GM21825 (cell line): ENCODE measurements at regions not wholly inside any gene's neighbourhood (a gene's known extent, or its start where the extent isn't known, plus 50 kb on each side); places are given as distances from the start of the nearest gene placed in this dataset.

ENCODE experiments used
- ATAC-seq: cut with Tn5 transposase; IDR thresholded peaks from one replicate; pipeline ENCODE4 v1.9.1; 2021; ENCODE audit warnings: mild to moderate bottlenecking, moderate library complexity; ENCODE audit not compliant: unreplicated experiment

DNA sequence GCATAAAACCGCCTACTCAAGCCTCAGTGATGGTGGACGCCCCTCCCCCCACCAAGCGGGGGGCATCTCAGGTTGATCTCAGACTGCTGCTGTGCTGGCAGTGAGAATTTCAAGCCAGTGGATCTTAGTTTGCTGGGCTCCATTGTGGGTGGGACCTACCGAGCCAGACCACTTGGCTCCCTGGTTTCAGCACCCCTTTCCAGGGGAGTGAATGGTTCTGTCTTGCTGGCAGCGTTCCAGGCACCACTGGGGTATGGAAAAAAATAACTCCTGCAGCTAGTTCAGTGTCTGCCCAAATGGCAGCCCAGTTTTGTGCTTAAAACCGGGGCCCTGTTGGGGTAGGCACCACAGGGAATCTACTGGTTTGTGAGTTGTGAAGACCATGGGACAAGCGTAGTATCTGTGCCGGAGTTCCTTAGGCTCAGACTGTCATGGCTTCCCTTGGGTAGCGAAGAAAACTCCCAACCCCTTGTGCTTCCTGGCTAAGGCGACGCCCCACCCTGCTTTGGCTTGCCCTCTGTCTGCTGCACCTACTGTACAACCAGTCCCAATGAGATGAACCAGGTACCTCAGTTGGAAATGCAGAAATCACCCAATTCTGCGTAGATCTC lies 1334.5 kb upstream of the ADGRB3 start:
- ATAC-seq = no peak

DNA sequence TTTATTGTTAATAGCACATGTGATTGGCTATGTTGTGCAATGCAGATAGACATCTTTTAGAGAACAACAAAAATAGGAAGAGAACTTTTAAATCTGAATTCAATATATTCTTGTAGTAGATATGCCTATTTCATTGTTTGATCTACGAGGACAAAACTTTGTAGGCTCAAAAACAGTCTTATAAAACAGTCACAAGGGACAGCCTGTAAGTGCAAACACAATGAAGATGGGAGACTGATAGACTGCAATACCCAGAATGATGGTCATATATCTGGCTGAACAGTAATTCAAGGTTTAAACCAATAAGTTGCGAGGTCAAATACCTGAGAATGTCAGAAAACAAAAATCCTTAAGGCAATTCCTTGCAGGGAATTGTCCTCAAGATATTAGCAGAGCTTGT lies 1342.9 kb upstream of the ADGRB3 start:
- no peak for ATAC-seq

DNA sequence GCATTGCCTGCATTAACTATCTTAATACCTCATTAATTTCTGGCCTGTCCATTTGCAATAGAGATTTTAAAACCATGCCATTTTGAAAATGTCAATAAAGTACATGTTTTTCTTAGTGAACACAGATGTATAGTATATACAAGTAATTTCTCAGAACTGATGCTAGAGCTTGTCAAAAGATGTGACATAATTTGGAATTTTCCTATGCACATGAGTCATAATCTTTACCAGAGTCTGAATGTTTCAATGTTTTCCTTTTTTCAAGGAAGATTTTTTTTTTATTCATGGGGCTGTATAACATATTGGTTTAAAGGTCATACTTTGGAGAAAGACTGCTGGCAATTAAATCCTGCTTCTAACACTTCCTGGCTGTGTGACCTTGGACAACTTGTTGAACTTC lies 1347.5 kb upstream of the ADGRB3 start:
- ATAC-seq = no peak

DNA sequence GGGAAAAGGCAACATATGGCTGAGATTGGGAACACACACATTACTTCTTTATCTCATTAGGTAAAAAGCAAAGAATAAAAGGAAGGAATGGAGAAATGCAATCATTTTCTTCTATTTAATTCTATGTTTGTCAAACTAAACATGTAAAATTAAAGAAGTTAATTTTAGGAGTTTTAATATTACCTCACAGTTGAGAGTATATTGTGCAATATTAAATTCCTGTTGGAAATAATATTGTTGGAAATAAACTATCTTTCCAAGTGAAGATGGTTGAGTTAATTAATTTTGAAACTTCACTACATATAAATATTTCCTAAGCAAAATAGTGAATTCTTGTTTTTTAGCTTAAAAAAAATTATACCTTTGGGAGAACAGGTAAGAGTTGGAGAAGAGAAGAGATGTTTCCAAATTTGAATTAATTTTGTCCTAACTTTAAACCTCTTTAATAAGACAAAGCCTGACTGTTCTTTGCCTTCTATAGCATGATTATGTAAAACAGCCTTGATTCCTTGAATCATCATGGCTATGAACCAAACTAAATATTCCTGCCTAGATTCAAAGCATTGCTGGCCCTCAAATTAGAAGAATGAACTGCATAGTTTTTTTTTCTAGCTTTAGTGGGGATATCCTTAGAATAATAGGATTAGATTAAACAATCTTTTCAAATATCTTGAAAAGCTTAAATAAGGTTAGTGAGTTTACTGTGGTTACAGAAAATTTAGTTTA lies 1349.1 kb upstream of the ADGRB3 start:
- no peak for ATAC-seq

DNA sequence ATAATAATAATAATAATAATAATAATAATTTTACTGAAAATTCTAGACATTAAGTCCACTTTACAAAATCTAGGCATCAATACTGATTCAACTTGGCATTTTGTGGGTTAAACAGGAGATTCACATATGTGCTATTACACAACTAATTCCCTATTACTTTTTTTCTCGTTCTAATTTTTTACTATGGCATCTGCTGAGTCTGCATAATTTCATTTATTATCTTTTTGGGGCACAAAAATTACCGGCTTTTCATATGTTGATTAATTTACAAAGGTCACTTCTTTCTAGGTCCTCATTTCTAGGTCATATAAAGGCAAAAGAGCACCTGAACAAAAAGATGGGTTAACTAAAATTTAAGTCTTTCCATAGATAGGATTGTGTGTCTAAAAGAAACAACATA lies 1357.8 kb upstream of the ADGRB3 start:
- ATAC-seq = no peak

DNA sequence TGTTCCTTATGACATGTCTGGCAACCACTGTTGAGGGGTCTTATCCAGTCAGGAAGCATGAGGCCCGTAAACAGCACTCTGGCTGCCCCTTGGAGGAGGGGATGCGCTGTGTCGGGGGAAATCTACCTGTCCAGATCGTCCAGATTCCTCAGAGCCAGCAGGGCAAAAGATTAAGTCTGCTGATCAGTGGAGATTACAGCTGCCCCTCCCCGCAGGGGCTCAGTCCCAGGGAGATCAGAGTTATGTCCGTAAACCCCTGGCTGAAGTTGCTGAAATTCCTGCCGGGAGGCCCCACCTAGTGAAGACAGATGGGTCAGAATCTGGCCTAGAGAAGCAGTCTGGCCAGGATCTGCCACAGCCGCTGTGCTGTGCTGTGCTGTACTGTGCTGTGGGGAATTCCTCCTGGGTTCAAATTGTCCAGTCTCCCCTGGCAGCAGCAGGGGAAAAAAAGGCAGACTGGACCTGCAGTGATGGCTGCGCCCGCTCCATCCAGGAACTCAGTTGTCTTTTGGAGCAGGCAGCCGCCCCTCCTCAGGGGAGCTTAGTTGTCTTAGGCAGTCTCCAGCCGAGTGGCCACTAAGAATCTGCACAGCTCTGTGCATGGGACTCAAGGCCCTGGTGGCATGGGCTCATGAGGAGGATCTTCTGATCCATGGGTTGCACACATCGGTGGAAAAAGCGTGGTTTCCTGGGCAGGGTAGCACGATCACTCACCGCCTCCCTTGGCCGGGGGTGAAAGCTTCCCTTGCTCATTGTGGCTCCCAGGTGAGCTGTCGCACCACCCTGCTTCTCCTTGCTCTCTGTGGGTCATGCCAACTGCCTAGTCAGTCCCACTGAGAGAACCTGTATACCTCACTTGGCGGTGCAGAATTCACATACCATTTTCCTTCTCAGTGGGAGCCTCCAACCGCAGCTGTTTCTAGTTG lies 1368.8 kb upstream of the ADGRB3 start:
- no peak for ATAC-seq

DNA sequence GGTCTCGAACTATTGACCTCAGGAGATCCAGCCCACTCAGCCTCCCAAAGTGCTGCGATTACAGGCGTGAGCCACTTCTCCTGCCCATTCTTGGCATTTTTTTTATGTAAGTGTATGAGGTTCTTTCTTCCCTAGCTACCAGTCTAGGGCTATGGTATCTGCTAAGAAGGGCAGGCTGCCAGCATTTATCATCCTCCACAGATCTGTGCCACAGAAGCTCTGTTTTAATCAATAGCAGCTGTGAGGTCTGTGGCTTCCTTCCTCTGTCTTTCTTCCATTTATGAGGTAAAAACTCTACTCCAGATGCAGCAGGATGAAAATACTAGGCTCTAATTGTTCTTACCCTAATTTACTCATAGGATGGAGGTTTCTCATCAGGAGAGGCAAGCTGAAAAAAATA lies 1382.4 kb upstream of the ADGRB3 start:
- ATAC-seq = no peak

DNA sequence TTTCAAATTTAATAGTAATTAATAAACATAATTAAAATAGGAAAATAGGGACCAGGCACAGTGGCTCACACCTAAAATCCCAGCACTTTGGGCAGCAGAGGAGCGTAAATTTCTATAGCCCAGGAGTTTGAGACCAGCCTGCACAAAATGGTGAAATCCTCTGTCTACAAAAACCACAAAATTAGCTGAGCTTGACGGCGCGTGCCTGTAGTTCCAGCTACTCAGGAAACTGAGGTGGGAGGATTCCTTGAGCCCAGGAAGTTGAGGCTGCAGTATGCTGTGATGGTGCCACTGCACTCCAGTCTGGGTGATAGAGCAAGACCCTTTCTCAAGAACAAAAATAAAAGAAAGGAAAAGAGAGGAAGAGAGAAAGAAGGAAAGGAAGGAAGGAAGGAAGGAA lies 1387.0 kb upstream of the ADGRB3 start:
- no peak for ATAC-seq

DNA sequence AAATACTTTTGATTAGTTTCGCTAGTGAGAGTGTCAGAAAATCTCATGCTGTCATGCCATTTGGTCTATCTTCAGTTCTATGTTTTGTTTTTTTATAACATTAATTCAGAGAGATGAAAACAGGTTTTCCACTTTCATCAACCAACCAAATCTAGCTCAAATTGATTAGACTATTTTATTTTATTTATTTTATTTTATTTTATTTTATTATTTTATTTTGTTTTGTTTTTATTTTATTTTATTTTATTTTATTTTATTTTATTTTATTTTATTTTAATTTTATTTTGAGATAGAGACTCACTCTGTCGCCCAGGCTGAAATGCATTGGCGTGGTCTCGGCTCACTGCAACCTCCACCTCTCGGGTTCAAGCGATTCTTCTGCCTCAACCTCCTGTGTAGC lies 1391.0 kb upstream of the ADGRB3 start:
- no peak for ATAC-seq

DNA sequence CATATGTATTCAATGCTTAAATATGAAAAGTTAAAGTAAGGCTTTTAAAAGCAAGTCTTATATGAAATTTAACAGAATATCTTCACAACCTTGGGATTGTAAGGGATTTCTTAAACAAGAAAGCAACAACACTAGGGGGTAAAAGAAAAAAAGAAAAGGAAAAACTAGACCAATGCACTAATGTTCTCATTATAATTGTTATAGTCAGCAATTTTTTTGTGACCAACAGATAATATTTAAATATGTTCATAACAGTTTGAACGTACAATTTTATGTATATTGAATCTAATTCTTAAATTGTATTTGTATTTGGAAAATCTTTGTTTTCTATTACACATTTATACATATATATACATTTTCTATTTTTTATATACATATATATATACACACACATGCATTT lies 1397.8 kb upstream of the ADGRB3 start:
- ATAC-seq = no peak

DNA sequence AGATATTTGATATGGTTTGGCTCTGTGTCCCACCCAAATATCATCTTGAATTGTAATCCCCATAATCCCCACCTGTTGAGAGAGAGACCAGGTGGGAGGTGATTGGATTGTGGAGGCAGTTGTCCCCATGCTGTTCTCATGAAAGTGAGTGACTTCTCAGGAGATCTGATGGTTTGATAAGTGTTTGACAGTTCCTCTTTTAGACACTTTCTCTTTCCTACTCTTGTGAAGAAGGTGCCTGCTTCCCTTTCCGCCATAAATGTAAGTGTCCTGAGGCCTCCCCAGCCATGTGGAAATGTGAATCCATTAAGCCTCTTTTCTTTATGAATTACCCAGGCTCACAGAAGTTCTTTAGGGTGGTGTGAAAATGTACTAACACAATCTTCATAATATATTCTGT lies 1404.0 kb upstream of the ADGRB3 start:
- no peak for ATAC-seq

DNA sequence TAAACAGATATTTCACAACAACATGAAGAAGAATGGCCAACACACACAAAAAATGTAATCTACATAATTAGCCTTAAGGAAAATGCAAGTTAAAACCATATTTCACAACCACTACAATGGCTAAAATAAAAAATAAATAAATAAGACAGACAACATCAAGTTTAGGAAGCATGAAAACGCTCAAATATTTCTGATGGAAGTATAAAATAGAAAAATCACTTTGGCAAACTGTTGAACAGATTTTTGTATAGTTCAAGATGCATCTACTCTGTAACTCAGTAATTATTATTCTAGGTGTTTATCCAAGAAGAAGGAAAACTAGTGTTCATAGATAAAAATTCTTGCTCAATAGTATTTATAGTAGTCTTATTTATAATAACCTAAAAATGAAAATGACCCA lies 1410.1 kb upstream of the ADGRB3 start:
- no peak for ATAC-seq

DNA sequence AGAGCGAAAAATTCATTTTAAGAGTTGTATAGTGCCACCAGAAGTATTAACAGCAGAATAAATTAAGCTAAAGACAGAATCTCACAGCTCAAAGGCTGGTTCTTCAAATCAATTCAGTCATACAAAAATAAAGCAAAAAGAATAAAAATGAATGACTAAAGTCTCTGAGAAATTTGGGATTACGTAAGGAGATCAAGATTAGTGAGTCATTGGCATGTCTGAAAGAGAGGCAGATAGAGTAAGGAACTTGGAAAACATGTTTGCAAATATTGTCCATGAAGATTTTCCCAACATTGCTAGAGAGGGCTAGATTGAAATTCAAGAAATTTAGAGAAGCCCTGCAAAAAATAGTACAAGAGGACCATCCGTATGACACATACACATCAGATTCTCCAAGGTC lies 1413.9 kb upstream of the ADGRB3 start:
- no peak for ATAC-seq

DNA sequence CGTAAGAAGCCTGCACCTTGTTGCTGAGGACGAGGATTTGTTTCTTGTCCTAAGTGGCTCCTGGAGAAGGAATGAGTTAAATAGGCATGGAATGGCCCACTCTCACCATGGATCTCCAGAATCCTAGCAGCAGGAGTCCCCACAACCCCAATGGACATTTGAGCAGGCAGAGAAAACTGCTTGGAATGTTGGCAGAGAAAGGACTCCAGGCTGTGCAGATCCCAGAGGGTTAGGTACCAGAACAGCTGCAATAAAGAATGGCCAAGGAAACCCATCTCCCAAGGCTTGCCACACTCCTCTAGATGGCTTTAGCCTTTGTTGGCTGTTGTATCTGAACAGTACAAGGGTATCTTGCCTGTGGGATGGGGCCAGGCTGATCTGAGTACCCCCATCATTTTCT lies 1415.7 kb upstream of the ADGRB3 start:
- ATAC-seq = no peak

DNA sequence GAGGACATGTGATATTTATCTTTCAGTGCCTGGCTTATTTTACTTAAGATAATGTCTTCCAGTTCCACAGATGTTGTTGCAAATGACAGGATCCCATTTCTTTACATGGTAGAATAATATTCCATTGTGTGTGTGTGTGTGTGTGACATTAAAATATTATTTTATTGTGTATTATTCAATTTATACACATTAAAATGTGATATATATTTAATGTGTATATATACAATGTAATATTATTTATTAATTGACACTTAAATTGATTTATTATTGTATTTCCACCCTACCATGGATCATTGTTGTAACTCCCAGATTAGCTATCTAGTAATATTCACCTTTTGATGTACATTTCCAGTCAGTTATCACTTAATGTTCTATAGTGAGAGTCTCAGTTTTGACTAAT lies 1422.5 kb upstream of the ADGRB3 start:
- ATAC-seq = no peak

DNA sequence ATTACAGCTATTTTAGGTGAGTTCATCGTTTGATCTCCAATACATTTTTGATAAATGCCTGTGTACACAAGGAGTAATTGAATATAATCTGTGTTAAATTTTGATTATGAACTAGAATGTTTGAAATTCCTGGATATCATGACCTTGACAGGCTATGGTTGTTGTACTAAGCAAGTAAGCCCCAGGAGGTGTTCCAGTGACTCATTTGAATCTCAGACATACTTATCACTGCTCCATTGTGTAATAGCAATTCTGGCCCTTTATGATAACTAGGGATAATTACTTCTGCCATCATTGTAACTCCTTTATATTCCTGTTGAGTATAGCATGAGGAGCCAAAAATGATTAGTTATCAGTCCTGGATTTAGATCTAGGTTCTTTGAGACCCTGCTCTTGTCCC lies 1424.6 kb upstream of the ADGRB3 start:
- no peak for ATAC-seq

DNA sequence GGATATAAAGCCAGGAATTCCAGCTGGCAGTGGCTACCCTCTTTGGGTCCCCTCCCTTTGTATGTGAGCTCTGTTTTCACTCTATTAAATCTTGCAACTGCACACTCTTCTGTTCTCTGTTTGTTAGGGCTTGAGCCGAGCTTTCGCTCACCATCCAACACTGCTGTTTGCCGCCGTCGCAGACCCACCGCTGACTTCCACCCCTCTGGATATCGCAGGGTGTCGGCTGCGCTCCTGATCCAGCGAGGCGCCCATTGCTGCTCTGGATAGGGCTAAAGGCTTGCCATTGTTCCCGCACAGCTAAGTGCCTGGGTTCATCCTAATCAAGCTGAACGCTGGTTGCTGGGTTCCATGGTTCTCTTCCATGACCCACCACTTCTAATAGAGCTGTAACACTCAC lies 1433.5 kb upstream of the ADGRB3 start:
- ATAC-seq = no peak

DNA sequence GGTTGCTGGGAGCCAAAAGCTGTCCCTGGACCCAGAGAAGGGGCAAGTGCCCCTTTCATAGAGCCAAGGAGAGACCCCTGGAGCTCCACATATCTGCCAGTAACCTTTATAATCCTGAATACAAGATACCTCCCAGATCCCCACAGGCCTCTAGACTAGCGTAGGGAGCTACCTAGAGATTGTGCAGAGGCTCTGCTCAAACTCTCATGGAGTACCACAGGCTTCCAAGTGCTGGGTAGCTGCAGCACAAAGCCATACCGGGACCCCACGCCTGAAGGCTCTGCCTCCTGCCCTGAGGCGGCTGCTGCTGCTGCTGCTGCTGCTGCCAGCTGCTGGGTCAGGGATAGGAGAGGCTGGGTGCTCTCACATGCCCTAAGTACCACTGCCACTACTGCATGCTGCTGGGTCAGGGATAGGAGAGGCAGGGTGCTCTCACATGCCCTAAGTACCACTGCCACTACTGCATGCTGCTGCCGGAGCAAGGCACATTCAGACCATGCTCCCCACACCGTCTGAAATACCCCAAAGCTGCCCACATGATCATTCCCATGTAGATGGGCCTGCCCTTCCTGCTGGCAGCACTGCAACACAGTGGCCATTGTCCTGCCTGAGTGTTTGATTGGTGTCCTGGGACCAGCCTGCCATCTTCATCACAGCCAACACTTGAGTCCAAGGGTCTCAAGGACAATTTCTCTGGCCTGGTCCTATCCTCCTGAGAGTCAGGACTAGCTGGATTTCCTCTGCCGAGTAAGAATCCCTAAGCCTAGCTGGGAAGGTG lies 1434.3 kb upstream of the ADGRB3 start:
- no peak for ATAC-seq

DNA sequence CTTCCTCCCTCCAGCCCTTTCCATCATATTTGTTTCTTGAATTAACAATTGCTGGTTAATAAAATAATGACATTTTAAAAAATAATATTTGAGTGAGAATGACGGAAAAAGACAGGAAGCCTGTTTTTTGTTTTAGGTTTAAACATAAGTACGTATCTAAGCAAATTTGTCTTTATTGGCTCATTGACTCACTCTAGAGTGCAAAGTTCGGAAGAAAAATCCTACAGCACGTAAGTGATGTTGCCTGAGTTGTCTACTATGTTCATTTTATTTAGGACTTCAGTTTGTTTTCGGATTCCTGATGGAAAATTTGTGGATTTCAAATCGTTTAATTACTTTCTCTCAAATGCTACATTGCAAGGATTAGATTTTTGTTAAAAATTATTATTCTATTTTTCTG lies 1435.7 kb upstream of the ADGRB3 start:
- ATAC-seq = no peak

DNA sequence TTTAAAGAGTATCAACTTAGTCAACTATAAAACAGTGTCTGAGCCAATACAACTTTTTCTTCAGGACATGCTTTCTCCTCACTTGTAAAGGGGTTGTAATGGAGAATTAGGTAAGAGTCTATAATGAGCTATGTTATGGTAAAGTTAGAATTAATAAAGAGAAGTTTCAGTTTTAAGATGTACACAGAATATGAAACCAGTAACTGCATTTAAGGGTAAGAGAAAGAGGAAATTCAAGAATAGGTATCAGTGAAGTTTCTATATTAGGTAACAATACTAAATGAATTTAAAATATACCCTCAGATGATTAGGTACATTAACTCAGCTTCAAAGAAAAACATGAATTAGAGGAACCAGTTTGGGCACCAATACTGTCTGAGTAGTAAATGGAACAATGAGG lies 1444.3 kb upstream of the ADGRB3 start:
- ATAC-seq = no peak

DNA sequence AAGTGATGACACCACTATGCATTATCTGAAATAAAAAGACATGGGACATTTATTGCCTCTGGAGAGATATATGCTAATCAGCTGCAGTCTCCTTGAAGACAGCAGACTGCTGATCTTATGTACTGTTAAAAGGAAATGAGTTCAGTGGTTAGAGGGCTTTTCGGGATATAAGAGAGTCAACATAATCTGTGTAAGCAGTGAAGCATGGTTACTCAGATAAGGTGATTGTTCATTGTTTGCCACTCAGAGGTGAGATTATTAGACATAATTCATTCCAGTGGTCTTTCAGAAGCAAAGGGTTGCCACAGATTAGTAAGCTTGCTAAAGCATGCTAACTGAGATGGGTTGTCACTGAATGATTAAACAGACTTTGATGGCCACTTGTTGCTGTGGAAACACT lies 1450.7 kb upstream of the ADGRB3 start:
- no peak for ATAC-seq
